Stimulated activated CD4-positive, alpha-beta T cell treated with anti-CD3 and anti-CD28 coated beads, Interleukin-15, amount 100 ng/mL, for 48 hours (primary cell): ENCODE measurements at regions not wholly inside any gene's neighbourhood (a gene's known extent, or its start where the extent isn't known, plus 50 kb on each side); places are given as distances from the start of the nearest gene placed in this dataset.

ENCODE experiments used
- DNase-seq, 2 donors: peaks; one replicate each; pipeline ENCODE4 v3.0.0-alpha.2; 2020; ENCODE audit warnings: low read depth in 2 of 2

DNA sequence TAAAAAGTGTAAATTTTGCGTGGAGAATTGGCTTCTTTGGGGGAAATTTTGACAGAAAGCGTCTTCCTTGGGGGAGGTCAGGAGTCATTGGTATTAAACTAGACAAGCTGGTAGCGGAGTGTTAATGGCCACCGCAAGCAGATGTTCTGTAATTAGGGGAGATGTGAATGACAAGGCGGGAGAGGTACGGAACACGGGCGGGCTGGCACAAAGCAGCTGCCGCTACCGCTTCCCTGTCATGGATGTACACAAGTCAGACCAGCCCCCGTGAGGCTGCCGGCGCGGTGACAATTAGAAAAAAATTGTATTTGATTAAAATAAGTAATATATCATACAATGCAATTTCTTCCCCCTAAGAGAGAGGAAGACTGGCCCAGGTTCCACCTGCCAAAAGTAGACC is 501.6 kb downstream of the VRK1 start:
- no peak for DNase-seq

DNA sequence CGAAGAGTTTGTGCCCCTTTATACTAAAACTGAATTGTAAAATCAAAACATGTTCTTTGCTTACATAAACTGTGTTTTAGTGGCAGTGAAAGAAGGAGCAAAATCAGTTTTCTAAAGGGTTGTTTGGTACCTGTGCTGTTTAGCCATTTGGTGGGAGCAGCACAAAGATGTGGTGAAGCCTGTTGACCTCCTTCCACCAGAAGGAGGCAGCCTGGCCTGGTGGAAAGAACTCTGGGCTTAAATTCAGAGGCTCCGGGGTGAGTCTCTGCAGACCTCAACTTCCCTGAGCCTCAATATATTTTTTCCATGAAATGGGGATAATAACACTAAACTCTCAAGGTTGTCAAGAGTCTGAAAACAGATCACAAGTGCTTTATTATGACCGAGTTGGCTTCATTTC is 502.5 kb downstream of the VRK1 start:
- no peak for DNase-seq

DNA sequence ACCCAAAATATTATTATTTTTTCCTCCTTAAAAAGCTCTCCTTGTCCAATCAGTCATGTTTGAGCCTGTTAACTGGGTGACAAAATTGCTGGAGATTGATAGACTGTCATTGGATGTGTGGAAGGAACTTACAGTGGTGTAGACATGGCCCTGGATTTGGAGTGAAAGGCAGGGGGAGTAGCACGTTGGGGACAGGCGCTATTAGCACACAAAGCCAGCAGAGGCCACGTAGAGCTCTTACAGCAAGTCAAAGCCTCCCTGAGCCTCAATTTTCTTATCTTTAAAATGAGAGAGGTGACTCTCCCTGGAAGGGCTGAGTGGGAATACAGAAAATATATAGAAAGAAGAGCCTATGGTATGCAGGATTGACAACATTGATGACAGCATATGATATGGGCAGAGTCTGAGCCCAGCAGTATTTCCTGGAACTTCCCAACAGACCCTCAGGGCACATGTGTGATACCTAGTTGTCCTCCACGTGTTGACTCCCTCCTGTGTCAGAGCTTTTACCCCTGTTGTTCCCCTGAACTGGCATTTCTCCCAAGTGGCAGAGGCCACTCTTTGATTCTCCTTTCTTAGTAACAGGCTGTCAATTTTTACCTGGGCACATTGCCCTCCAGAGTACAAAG is 504.9 kb downstream of the VRK1 start:
- DNase-seq, result no peak

DNA sequence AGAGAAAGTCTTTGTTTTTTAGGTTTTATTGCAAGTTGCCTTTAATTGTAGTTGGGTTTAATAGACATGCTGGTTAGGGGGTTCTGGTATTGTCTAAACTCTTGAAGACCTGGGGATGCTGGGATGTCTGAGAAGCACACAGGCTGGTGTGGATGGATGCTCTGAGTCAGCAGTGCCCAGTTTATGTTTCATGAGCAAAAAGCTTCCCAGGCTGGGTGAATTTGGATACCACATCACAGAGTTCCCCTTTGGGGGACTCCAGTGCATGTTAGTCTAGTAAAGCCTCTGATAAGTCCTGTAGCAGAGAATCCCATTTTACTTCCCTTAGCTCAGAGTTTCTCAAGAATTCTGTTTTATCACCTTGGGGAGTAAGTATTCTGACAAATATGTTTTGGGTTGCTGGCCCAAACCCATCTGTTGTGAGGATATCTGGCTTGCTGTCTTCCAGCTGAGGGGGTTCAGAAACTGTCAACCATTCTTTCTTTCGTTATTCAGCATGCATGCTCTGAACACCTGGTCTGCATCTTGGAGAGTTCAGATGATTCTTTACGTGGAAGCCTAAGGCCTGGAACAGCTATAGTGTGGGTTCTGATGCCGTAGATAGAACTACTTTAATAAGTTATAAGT is 509.1 kb downstream of the VRK1 start:
- no peak for DNase-seq

GRCh38 chr14:97306760-97307246 is 509.6 kb downstream of the VRK1 start:
- no peak for DNase-seq

DNA sequence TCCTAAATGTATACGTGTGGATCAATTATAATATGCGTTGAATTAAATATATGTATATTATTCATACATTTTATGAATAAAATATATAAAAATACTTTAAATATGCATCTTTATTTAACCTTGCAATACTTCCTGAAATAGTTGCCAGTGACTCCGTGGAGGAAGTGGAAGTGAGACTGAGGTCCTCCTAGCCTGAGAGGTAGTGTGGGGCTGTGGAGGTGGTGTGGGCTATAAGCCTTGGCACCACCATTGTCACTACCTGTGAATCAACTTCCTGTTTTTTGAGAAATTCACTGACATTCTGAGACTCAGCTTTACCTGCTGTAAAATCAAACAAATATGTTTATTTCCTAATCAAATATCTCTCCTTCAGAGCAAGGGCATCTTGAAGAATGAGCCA is 514.2 kb downstream of the VRK1 start:
- DNase-seq, result no peak

- no peak for DNase-seq
These were observed 515.7 kb downstream of the VRK1 start for GRCh38 chr14:97312910-97313309.

- DNase-seq, result no peak
These were observed 518.6 kb downstream of the VRK1 start for GRCh38 chr14:97315790-97316189.

- DNase-seq, result no peak
These were observed 521.2 kb downstream of the VRK1 start for GRCh38 chr14:97318380-97318779.

- DNase-seq, result no peak
These were observed 522.5 kb downstream of the VRK1 start for GRCh38 chr14:97319691-97320090.

GRCh38 chr14:97328743-97329142 is 531.6 kb downstream of the VRK1 start:
- no peak for DNase-seq

GRCh38 chr14:97329701-97330100 is 532.5 kb downstream of the VRK1 start:
- no peak for DNase-seq

DNA sequence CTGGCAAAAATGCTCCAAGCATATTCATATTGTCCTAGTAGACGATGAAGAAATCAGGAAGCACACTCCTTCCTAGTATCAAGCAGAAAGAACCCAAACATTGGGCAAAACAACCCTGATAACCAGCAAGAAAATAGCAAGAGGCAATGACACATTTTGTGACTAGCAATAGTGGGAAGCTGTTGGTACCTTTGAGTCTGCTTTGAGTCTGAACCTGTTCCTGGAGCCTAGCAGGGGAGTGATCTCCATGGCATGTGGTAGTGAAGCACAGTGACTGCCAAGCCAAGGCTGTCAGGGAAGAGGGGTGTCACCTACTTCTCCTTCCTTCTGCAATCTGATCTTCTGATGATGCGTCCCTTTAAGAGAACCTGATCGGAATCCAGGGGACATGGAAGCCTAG is 533.9 kb downstream of the VRK1 start:
- no peak for DNase-seq

- no peak for DNase-seq
These were observed 534.3 kb downstream of the VRK1 start for GRCh38 chr14:97331526-97331925.

- no peak for DNase-seq
These were observed 539.0 kb downstream of the VRK1 start for GRCh38 chr14:97336179-97336578.

GRCh38 chr14:97336816-97337215 is 539.6 kb downstream of the VRK1 start:
- DNase-seq, result no peak

GRCh38 chr14:97337267-97337666 is 540.1 kb downstream of the VRK1 start:
- DNase-seq, result no peak

- no peak for DNase-seq
These were observed 540.5 kb downstream of the VRK1 start for GRCh38 chr14:97337670-97338069.

- DNase-seq, result no peak
These were observed 547.5 kb downstream of the VRK1 start for GRCh38 chr14:97344666-97345065.

- DNase-seq, result no peak
These were observed 549.5 kb downstream of the VRK1 start for GRCh38 chr14:97346675-97347074.

DNA sequence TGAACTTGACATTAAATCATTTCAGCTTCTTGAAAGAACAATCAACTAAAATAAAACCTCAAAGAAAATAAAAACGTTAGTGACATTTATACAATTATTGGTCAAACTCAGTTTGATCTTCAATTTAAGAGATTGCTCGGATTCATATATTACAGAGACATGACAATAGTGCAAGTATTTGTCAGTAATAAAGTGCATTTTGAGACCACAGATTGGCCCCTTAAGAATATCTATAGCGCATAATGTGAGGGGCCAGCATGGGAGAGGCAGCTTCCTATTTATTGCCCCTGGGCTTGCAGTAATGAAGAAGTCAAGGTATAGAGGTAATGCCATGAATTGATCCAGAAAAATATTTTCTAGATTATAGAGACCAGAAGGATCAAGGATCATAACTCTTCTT is 552.3 kb downstream of the VRK1 start:
- no peak for DNase-seq

GRCh38 chr14:97349946-97350345 is 552.8 kb downstream of the VRK1 start:
- DNase-seq, result no peak

DNA sequence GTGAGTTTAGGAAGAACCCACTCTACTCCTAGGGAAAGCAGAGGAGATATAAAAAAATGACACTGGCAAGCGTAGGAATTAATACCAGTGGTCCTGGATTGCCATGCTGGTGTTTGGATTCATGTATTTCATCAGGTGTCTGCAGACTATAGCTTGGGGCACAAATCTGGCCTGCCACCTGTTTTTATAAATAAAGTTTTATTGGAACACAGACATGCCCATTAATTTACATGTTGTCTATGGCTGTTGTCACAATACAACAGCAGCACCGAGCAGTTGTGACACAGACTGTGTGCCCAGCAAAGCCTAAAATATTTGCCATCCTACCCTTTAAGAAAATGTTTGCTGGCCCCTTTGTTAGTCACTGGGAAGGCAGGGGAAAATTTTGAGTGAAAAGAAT is 553.2 kb downstream of the VRK1 start:
- no peak for DNase-seq
